ENCODE measurements at regions not wholly inside any gene's neighbourhood (a gene's known extent, or its start where the extent isn't known, plus 50 kb on each side); places are given as distances from the start of the nearest gene placed in this dataset.

- no peak for DNase-seq (ENCODE audit: low spot score)
Measured at GRCh38 chr4:99712530-99712929, 54.9 kb upstream of the C4orf54 start.

GRCh38 chr4:99712099-99712498 is 54.5 kb upstream of the C4orf54 start:
- no peak for DNase-seq (ENCODE audit: low spot score)

- no peak for DNase-seq (ENCODE audit: low spot score)
Measured at GRCh38 chr4:99711657-99712056, 54.0 kb upstream of the C4orf54 start.

- DNase-seq (ENCODE audit: low spot score): no peak
Measured at GRCh38 chr4:99710681-99711345, 53.2 kb upstream of the C4orf54 start.

- DNase-seq (ENCODE audit: low spot score): no peak
Measured at GRCh38 chr4:99710020-99710419, 52.4 kb upstream of the C4orf54 start.

GRCh38 chr4:99708551-99708950 is 50.9 kb upstream of the C4orf54 start:
- no peak for DNase-seq (ENCODE audit: low spot score)

All from hematopoietic multipotent progenitor cell treated with erythropoietin and hydrocortisone succinate and interleukin-3 and kit ligand, for 17 days (in vitro differentiated cells).